ENCODE measurements at regions not wholly inside any gene's neighbourhood (a gene's known extent, or its start where the extent isn't known, plus 50 kb on each side); places are given as distances from the start of the nearest gene placed in this dataset.

DNA sequence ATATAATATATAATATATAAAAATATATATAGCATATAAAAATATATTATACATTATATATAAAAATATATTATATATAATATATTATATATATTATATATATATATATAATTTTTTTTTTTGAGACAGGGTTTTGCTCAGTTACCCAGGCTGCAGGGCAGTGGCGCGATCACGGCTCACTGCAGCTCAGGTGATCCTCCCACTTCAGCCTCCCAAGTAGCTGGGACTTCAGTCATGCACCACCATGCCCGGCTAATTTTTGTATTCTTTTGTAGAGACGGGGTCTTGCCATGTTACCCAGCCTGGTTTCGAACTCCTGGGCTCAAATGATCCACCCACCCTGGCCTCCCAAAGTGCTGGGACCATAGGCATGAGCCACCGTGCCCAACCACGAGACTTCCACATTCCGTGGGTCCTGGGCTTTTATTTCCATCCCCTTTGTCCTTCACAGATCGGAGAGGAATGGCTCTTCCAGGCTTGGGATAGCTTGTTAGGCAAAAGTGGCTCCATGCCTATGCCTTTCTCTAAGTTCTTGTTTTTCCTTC, 62.0 kb upstream of the IER5L start:
- DNase-seq (ENCODE audit: low spot score in 2 of 2): no peak
- H3K36me3 ChIP-seq (replicated peaks): no peaks in the 10 kb centered on the region
- no peaks in the 10 kb centered on the region for H3K9me3 ChIP-seq
- in situ Hi-C loops (cut with MboI; ENCODE audit: low sequenced_read_pairs): no loop called here
- no peaks in the 10 kb centered on the region for H3K27me3 ChIP-seq (ENCODE audit: low read depth)
- no peak overlapping the region for H3K4me3 ChIP-seq
- H3K4me1 ChIP-seq: no peaks in the 10 kb centered on the region

DNA sequence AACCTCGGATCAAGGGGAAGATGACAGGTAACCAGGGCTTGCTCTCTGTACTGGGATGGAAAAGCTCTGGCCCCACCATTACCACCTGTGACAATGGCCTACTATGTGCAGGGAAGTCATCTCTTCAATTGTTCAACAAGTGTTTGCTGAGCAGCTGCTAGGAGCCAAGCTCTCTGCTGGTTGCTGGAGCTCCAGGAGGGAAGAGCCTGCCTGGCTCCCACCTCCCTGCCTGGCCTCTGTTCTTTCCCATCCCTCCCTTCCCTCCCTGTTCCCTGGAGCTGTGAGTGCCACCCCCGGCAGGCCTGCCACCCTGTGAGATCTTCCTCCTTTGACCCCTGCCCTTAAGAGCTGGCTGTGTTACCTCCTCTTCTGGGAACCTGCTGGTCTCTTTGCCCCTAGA, 59.7 kb upstream of the IER5L start:
- in situ Hi-C loops (cut with MboI; ENCODE audit: low sequenced_read_pairs): no loop called here
- Histone ChIP-seq H3K4me3 (no peak overlapping the region), H3K27me3 (ENCODE audit: low read depth) (no peaks in the 10 kb centered on the region), H3K36me3 (replicated peaks) (no peaks in the 10 kb centered on the region), H3K4me1 (no peaks in the 10 kb centered on the region), H3K9me3 (no peaks in the 10 kb centered on the region)
- DNase-seq (ENCODE audit: low spot score in 2 of 2): no peak

DNA sequence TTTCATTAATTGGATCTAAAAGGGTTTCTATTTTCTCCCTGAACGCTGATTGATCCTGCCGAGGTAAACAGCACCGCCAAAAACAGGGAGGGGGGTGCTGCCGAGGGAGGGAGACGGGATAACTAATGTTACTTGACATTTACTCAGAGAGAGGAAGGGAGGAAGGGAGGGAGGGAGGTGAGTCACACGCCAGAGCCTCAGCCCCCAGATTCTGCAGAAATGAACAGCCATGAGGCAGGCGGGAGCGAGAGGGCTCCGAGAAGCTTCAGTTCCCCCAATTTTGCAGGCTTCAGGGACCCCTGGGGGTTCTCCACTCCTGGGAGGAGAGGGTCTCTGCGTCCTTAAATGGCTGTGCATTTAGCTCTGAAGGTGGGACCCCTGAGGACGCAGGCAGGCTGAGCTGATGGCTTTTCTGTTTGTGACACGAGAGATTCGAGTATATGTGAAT, 59.1 kb upstream of the IER5L start:
- Histone ChIP-seq H3K4me1 (no peaks in the 10 kb centered on the region), H3K9me3 (no peaks in the 10 kb centered on the region), H3K36me3 (replicated peaks) (no peaks in the 10 kb centered on the region), H3K4me3 (no peak overlapping the region), H3K27me3 (ENCODE audit: low read depth) (no peaks in the 10 kb centered on the region)
- DNase-seq (ENCODE audit: low spot score in 2 of 2): no peak
- in situ Hi-C loops (cut with MboI; ENCODE audit: low sequenced_read_pairs): no loop called here

DNA sequence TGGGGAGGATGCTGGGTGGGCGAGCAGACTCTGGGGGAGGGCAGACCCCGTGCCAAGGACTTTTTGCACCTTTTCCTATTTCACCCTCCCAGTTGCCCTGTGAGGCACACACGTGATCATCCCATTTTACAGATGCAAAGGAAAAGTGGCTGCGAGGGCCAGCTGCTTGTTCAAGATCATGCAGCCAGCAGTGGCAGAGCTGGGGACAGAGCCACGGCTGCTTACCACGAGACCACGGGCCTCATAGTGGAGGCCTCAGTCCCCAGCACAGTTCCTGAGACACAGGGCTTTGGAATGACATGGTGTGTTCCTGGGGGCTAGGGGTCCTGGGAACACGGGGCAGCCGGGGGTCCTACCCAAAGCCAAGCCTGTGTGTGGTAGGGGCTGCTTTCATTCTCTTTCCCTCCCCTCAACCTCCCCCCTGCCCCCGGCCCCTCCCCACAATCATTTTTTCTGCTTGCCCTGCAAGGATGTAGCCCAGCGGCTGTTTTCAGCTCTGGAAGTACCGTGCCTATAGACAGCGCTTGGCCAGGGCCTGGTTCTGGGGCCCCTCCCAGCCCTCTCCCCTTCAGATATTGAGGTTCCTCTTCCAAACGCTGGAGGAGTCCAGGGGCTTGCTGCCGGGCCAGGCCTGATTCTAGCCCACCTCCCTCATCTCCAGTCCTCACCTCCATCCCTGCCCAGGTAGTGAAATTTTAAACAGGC, 58.5 kb upstream of the IER5L start:
- no peak for DNase-seq (ENCODE audit: low spot score in 2 of 2)
- no peaks in the 10 kb centered on the region for H3K9me3 ChIP-seq
- no peaks in the 10 kb centered on the region for H3K4me1 ChIP-seq
- no peaks in the 10 kb centered on the region for H3K36me3 ChIP-seq (replicated peaks)
- H3K4me3 ChIP-seq: no peak overlapping the region
- H3K27me3 ChIP-seq (ENCODE audit: low read depth): no peaks in the 10 kb centered on the region
- in situ Hi-C loops (cut with MboI; ENCODE audit: low sequenced_read_pairs): no loop called here

DNA sequence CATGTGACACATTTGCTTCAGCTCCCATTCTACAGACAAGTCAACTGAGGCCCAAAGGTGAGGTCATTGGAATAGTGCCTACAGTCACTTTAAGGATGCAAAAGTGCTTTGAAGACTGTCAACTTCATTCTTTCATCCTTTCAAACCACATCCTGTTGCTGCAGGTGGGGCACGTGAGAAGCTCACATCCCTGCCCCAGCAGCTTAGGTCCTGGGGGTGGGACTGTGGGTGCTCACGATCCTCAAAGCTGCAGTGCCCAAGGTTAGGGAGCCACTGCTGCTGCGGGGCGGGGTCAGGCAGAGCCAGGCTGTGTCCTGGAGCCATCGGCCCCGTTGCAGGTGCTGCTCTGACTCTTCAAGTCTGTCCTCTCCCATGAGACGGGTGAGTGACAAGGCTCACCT, 57.9 kb upstream of the IER5L start:
- no peak for DNase-seq (ENCODE audit: low spot score in 2 of 2)
- H3K9me3 ChIP-seq: no peaks in the 10 kb centered on the region
- no peaks in the 10 kb centered on the region for H3K36me3 ChIP-seq (replicated peaks)
- no peaks in the 10 kb centered on the region for H3K4me1 ChIP-seq
- H3K27me3 ChIP-seq (ENCODE audit: low read depth): no peaks in the 10 kb centered on the region
- in situ Hi-C loops (cut with MboI; ENCODE audit: low sequenced_read_pairs): no loop called here
- H3K4me3 ChIP-seq: no peak overlapping the region

DNA sequence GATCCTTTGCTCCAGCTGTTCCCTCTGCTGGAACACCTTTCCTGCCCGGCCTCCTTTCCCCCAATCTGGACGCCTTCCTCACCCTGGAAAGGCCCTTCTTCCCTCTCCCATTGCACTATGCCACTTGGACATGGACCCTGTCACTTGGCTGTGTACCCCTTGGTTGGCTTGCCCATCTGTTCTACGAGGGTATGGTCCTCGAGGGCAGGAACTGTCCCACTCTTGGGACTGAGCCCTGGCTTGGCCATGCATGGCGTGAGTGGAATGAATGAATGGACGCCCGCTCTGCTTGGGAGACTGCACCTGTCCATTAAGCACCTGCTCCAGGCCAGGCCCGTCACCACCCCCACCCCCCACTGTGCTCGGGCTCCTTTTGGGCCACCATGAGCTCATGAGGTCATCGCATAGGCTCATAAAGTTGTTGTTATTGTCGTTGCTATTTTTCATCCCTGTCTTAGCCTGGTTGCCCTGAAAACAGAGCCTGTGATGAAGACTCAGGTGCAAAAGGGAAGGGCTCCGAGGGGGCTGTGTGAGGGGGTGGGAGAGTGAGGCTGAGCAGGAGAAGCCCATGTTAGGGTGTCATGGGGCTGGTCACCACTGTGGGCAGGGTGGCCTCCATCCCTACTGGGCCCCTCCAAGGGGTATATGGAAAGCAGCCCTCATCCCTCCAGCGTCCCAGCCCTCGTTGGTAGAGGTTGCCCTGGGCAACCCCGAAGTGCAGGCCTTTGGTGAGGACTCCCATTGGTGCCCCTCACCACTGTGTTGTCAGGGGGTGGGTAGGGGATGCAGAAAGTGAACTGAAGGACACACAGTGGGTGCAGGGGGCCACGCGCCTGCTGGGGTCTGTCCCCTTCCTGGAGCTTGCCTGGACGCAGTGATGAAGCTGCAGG, 57.2 kb upstream of the IER5L start:
- Histone ChIP-seq H3K27me3 (ENCODE audit: low read depth) (no peaks in the 10 kb centered on the region), H3K4me3 (no peak overlapping the region), H3K9me3 (no peaks in the 10 kb centered on the region), H3K4me1 (no peaks in the 10 kb centered on the region), H3K36me3 (replicated peaks) (no peaks in the 10 kb centered on the region)
- DNase-seq (ENCODE audit: low spot score in 2 of 2): no peak
- in situ Hi-C loops (cut with MboI; ENCODE audit: low sequenced_read_pairs): no loop called here

DNA sequence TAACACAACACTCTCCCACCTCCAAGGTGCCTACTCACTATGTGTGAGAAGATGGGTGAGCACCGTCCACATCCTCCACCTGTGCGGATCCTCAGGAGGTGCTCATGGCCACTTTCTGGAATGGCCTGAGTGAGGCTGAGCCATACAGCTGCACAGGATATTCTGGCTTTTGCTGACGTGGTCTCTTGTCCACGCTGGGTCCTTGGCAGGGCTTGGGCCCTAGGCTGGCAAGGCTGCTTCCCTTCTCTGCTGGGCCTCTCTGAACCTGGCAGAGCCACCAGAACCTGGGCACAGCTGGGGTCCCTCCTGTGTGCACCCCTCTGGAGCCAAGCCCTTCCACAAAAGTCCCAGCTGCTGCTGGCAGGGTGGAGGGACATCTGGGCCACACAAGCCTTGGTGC, 56.4 kb upstream of the IER5L start:
- H3K36me3 ChIP-seq (replicated peaks): no peaks in the 10 kb centered on the region
- in situ Hi-C loops (cut with MboI; ENCODE audit: low sequenced_read_pairs): no loop called here
- DNase-seq (ENCODE audit: low spot score in 2 of 2): no peak

DNA sequence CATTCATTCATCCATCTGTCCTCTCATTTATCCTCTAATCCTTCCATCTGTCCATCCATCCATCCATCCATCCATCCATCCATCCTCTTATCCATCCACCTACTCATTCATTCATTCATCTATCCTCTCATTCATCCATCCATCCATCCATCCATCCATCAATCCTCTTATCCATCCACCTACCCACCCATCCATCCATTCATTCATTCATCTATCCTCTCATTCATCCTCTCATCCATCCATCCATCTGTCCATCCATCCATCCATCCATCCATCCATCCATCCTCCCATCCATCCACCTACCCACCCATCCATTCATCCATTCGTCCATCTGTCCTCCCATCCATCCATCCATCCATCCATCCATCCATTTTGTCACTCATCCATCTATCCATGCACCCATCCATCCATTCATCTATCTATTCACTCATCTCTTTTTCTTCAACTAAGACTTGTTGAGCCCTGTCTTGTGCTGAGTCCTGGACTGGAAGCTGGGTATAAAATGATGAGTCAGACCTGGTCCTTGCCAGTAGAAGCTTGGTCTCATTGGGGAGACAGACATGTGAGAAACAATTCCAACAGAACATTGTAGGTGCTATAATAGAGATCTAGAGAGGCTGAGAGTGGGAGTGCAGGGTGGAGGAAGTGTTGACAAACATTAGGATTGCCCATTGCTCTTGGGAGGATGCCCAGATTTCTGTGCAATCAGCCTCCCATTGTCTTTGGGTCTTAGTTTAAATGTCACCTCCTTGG, 55.0 kb upstream of the IER5L start:
- Histone ChIP-seq H3K27me3 (ENCODE audit: low read depth) (no peaks in the 10 kb centered on the region), H3K4me3 (no peak overlapping the region), H3K4me1 (no peaks in the 10 kb centered on the region), H3K36me3 (replicated peaks) (no peaks in the 10 kb centered on the region), H3K9me3 (no peaks in the 10 kb centered on the region)
- in situ Hi-C loops (cut with MboI; ENCODE audit: low sequenced_read_pairs): no loop called here
- DNase-seq (ENCODE audit: low spot score in 2 of 2): no peak

More for the DNA sequence above, 56.4 kb upstream of the IER5L start:
- H3K4me1 ChIP-seq: no peaks in the 10 kb centered on the region
- H3K27me3 ChIP-seq (ENCODE audit: low read depth): no peaks in the 10 kb centered on the region
- no peak overlapping the region for H3K4me3 ChIP-seq
- H3K9me3 ChIP-seq: no peaks in the 10 kb centered on the region

DNA sequence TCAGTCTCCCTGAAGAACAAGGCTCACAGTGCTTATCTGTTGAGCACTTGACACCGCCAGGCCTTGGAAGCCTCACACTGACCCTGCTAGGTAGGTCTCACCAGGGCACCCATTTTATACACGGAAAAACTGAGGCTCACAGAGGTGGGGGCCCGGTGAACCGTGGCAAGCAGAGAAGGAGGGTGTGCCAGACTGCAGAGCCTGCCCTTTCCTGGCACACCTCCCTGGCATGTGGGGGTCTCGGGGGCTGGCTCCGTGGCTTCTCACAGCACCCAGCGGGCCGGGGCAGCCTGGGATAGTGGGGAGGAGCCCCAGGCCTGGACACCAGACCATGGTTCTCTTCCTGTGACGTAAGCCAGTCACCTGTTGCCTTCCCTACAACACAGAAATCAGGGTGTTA, 53.7 kb upstream of the IER5L start:
- Histone ChIP-seq H3K9me3 (no peaks in the 10 kb centered on the region), H3K27me3 (ENCODE audit: low read depth) (no peaks in the 10 kb centered on the region), H3K4me3 (no peak overlapping the region), H3K36me3 (replicated peaks) (no peaks in the 10 kb centered on the region), H3K4me1 (no peaks in the 10 kb centered on the region)
- in situ Hi-C loops (cut with MboI; ENCODE audit: low sequenced_read_pairs): no loop called here
- DNase-seq (ENCODE audit: low spot score in 2 of 2): no peak

DNA sequence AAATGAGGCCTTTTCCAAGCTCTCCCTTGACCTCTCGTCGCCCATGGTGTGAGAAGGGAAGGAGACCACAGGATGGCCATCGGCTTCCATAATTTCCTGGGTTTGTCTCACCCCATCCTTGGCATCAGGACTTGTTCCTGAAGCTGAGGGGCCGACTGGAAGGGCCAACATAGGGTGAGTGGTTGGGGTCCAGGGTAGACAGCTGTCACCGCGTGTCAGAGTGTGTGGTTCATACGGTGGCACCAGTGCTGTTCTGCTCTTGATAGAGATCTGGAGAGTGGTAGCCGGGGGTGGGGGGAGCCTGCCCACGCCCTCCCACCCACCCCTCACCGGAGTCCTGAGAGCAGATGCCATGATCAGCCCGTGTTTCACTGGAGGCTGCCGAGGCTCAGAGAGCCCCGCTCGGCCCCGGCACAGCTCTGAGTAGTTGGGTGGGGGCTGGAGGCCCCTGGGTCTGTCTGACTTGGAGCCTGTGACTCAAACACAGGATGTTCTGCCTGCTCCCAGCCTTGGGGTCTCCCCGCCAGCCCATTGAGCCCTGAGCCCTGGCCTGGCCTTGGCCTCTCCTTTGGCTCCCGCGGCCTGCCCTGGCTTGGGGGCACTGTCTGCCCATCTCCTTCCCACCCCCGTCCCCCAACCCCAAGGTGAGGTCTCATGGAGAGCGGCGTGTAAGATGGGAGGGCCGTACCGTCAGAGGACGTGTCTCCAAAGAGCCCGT, 53.1 kb upstream of the IER5L start:
- Histone ChIP-seq H3K4me3 (no peak overlapping the region), H3K4me1 (no peaks in the 10 kb centered on the region), H3K36me3 (replicated peaks) (no peaks in the 10 kb centered on the region), H3K9me3 (no peaks in the 10 kb centered on the region), H3K27me3 (ENCODE audit: low read depth) (no peaks in the 10 kb centered on the region)
- no peak for DNase-seq (ENCODE audit: low spot score in 2 of 2)
- in situ Hi-C loops (cut with MboI; ENCODE audit: low sequenced_read_pairs): no loop called here

DNA sequence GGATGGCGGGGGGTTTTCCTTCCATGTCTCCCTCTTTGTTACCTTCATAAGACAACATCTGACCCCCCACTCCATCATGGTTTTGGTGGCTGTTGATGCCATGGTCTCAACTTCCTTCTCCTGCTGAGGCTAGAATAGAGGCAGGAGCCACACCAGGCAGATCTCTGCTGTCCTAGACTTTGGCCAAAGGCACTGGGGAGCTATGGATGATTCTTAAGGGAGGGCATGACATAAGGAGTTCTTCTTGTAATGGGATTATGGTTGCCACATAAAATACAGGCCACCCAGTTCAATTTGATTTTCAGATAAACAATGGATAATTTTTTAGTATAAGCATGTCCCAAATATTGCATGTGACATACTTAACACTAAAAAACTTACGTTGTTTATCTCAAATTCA, 52.2 kb upstream of the IER5L start:
- no peak for DNase-seq (ENCODE audit: low spot score in 2 of 2)
- in situ Hi-C loops (cut with MboI; ENCODE audit: low sequenced_read_pairs): no loop called here
- no peaks in the 10 kb centered on the region for H3K9me3 ChIP-seq

More for the DNA sequence above, 52.2 kb upstream of the IER5L start:
- no peaks in the 10 kb centered on the region for H3K27me3 ChIP-seq (ENCODE audit: low read depth)
- H3K36me3 ChIP-seq (replicated peaks): no peaks in the 10 kb centered on the region
- H3K4me1 ChIP-seq: no peaks in the 10 kb centered on the region; the same call in 1 of the 2 replicates
- H3K4me3 ChIP-seq: no peak overlapping the region

Measured in HAP-1 (cell line).